ENCODE measurements at regions not wholly inside any gene's neighbourhood (a gene's known extent, or its start where the extent isn't known, plus 50 kb on each side); places are given as distances from the start of the nearest gene placed in this dataset.

GRCh38 chr10:1981976-1982375, 244.7 kb upstream of the ADARB2 start:
- H3K4me3 ChIP-seq (ENCODE audit: low read length), result no peak overlapping the region
- TF ChIP-seq ZNF274 (IDR thresholded peaks at IDR 0.05; ENCODE audit: low read depth, low read length), result no peak

GRCh38 chr10:1980459-1980858, 243.1 kb upstream of the ADARB2 start:
- H3K4me3 ChIP-seq (ENCODE audit: low read length), result no peak overlapping the region
- TF ChIP-seq ZNF274 (IDR thresholded peaks at IDR 0.05; ENCODE audit: low read depth, low read length), result no peak

GRCh38 chr10:1978584-1978983, 241.3 kb upstream of the ADARB2 start:
- no peak for TF ChIP-seq ZNF274 (IDR thresholded peaks at IDR 0.05; ENCODE audit: low read depth, low read length)
- H3K4me3 ChIP-seq (ENCODE audit: low read length), result no peak overlapping the region

GRCh38 chr10:1977461-1977860, 240.1 kb upstream of the ADARB2 start:
- no peak overlapping the region for H3K4me3 ChIP-seq (ENCODE audit: low read length)
- no peak for TF ChIP-seq ZNF274 (IDR thresholded peaks at IDR 0.05; ENCODE audit: low read depth, low read length)

GRCh38 chr10:1972406-1972805, 235.1 kb upstream of the ADARB2 start:
- no peak for TF ChIP-seq ZNF274 (IDR thresholded peaks at IDR 0.05; ENCODE audit: low read depth, low read length)

GRCh38 chr10:1968257-1969033, 231.1 kb upstream of the ADARB2 start:
- H3K4me3 ChIP-seq (ENCODE audit: low read length), result no peak overlapping the region
- TF ChIP-seq ZNF274 (IDR thresholded peaks at IDR 0.05; ENCODE audit: low read depth, low read length), result no peak

More at GRCh38 chr10:1972406-1972805, 235.1 kb upstream of the ADARB2 start:
- H3K4me3 ChIP-seq (ENCODE audit: low read length), result no peak overlapping the region

GRCh38 chr10:1966712-1967376, 229.5 kb upstream of the ADARB2 start:
- TF ChIP-seq ZNF274 (IDR thresholded peaks at IDR 0.05; ENCODE audit: low read depth, low read length), result no peak
- no peak overlapping the region for H3K4me3 ChIP-seq (ENCODE audit: low read length)

GRCh38 chr10:1964476-1964875, 227.2 kb upstream of the ADARB2 start:
- TF ChIP-seq ZNF274 (IDR thresholded peaks at IDR 0.05; ENCODE audit: low read depth, low read length), result no peak
- H3K4me3 ChIP-seq (ENCODE audit: low read length), result no peak overlapping the region

- no peak overlapping the region for H3K4me3 ChIP-seq (ENCODE audit: low read length)
- no peak for TF ChIP-seq ZNF274 (IDR thresholded peaks at IDR 0.05; ENCODE audit: low read depth, low read length)
Observed at GRCh38 chr10:1963341-1963740, 226.0 kb upstream of the ADARB2 start.

GRCh38 chr10:1961989-1962388, 224.7 kb upstream of the ADARB2 start:
- no peak overlapping the region for H3K4me3 ChIP-seq (ENCODE audit: low read length)
- TF ChIP-seq ZNF274 (IDR thresholded peaks at IDR 0.05; ENCODE audit: low read depth, low read length), result no peak

- no peak overlapping the region for H3K4me3 ChIP-seq (ENCODE audit: low read length)
- no peak for TF ChIP-seq ZNF274 (IDR thresholded peaks at IDR 0.05; ENCODE audit: low read depth, low read length)
Observed at GRCh38 chr10:1960982-1961381, 223.7 kb upstream of the ADARB2 start.

- TF ChIP-seq ZNF274 (IDR thresholded peaks at IDR 0.05; ENCODE audit: low read depth, low read length), result no peak
Observed at GRCh38 chr10:1957057-1957456, 219.7 kb upstream of the ADARB2 start.

GRCh38 chr10:1954300-1954699, 217.0 kb upstream of the ADARB2 start:
- no peak for TF ChIP-seq ZNF274 (IDR thresholded peaks at IDR 0.05; ENCODE audit: low read depth, low read length)
- H3K4me3 ChIP-seq (ENCODE audit: low read length), result no peak overlapping the region

More at GRCh38 chr10:1957057-1957456, 219.7 kb upstream of the ADARB2 start:
- H3K4me3 ChIP-seq (ENCODE audit: low read length), result no peak overlapping the region

GRCh38 chr10:1952126-1953095, 215.1 kb upstream of the ADARB2 start:
- no peak for TF ChIP-seq ZNF274 (IDR thresholded peaks at IDR 0.05; ENCODE audit: low read depth, low read length)
- no peak overlapping the region for H3K4me3 ChIP-seq (ENCODE audit: low read length)

Measured in GM08714 (cell line).